ENCODE measurements at regions not wholly inside any gene's neighbourhood (a gene's known extent, or its start where the extent isn't known, plus 50 kb on each side); places are given as distances from the start of the nearest gene placed in this dataset.

GRCh38 chr7:156516791-156517378 lies 123.7 kb upstream of the RNF32 start:
- CTCF ChIA-PET, result interaction anchor here (0.6 kb wide), 1 partner anchor 705 kb away, joined by 8 read pairs; the partner anchor contains the start of gene SHH
- POLR2A ChIA-PET, result no interaction called here
- no peak for DNase-seq (ENCODE audit: extremely low spot score)
- TF ChIP-seq L3MBTL2 (conservative IDR thresholded peaks at IDR 0.05) (no peak), BHLHE40 (IDR thresholded peaks at IDR 0.05; ENCODE audit: borderline replicate concordance) (no peak), SP1 (IDR thresholded peaks at IDR 0.05) (no peak), ELF4 (IDR thresholded peaks at IDR 0.05) (no peak), HDGF (IDR thresholded peaks at IDR 0.05; ENCODE audit: borderline replicate concordance) (no peak), ZNF384 (IDR thresholded peaks at IDR 0.05) (no peak), TARDBP (IDR thresholded peaks at IDR 0.05) (no peak), FOXM1 (IDR thresholded peaks at IDR 0.05; ENCODE audit: borderline replicate concordance) (no peak), CTBP1 (IDR thresholded peaks at IDR 0.05; ENCODE audit: borderline replicate concordance) (no peak), LEF1 (IDR thresholded peaks at IDR 0.05; ENCODE audit: borderline replicate concordance) (no peak)

- POLR2A ChIA-PET, result no interaction called here
- no peak for DNase-seq (ENCODE audit: extremely low spot score)
- TF ChIP-seq NFRKB (IDR thresholded peaks at IDR 0.05) (no peak), FOXM1 (IDR thresholded peaks at IDR 0.05; ENCODE audit: borderline replicate concordance) (no peak), ELF4 (IDR thresholded peaks at IDR 0.05) (no peak), PKNOX1 (IDR thresholded peaks at IDR 0.05) (peak; percentile 88)
- CTCF ChIA-PET, result interaction anchor here (0.6 kb wide), 1 partner anchor 704 kb away, joined by 8 read pairs; the partner anchor contains the start of gene SHH
Measured at GRCh38 chr7:156515911-156516790, 124.4 kb upstream of the RNF32 start.

- TF ChIP-seq SP1 (IDR thresholded peaks at IDR 0.05) (no peak), CTBP1 (IDR thresholded peaks at IDR 0.05; ENCODE audit: borderline replicate concordance) (no peak), HDGF (IDR thresholded peaks at IDR 0.05; ENCODE audit: borderline replicate concordance) (no peak), ZNF384 (IDR thresholded peaks at IDR 0.05) (no peak), SUZ12 (IDR thresholded peaks at IDR 0.05) (no peak), TARDBP (IDR thresholded peaks at IDR 0.05) (no peak), NFRKB (IDR thresholded peaks at IDR 0.05) (no peak), ARNT (IDR thresholded peaks at IDR 0.05) (no peak), LEF1 (IDR thresholded peaks at IDR 0.05; ENCODE audit: borderline replicate concordance) (no peak), FOXM1 (IDR thresholded peaks at IDR 0.05; ENCODE audit: borderline replicate concordance) (no peak), BHLHE40 (IDR thresholded peaks at IDR 0.05; ENCODE audit: borderline replicate concordance) (no peak), PKNOX1 (IDR thresholded peaks at IDR 0.05) (no peak), ELF4 (IDR thresholded peaks at IDR 0.05) (no peak), FOXA1 (IDR thresholded peaks at IDR 0.05) (no peak), FOXK2 (IDR thresholded peaks at IDR 0.05) (no peak), L3MBTL2 (conservative IDR thresholded peaks at IDR 0.05) (no peak)
- POLR2A ChIA-PET, result no interaction called here
- DNase-seq (ENCODE audit: extremely low spot score), result no peak
- CTCF ChIA-PET, result no interaction called here
Measured at GRCh38 chr7:156514851-156515250, 125.7 kb upstream of the RNF32 start.

GRCh38 chr7:156511426-156511825 lies 129.1 kb upstream of the RNF32 start:
- ChIA-PET CTCF (no interaction called here), POLR2A (no interaction called here)
- no peak for DNase-seq (ENCODE audit: extremely low spot score)
- TF ChIP-seq ELF4 (IDR thresholded peaks at IDR 0.05) (no peak), ARNT (IDR thresholded peaks at IDR 0.05) (no peak), TARDBP (IDR thresholded peaks at IDR 0.05) (no peak), SP1 (IDR thresholded peaks at IDR 0.05) (no peak)

GRCh38 chr7:156510966-156511365 lies 129.6 kb upstream of the RNF32 start:
- TF ChIP-seq BHLHE40 (IDR thresholded peaks at IDR 0.05; ENCODE audit: borderline replicate concordance), result no peak
- TF ChIP-seq FOXK2 (IDR thresholded peaks at IDR 0.05), result no peak
- TF ChIP-seq NFRKB (IDR thresholded peaks at IDR 0.05), result no peak
- TF ChIP-seq FOXM1 (IDR thresholded peaks at IDR 0.05; ENCODE audit: borderline replicate concordance), result no peak
- TF ChIP-seq L3MBTL2 (conservative IDR thresholded peaks at IDR 0.05), result no peak
- TF ChIP-seq SP1 (IDR thresholded peaks at IDR 0.05), result no peak
- no peak for TF ChIP-seq TARDBP (IDR thresholded peaks at IDR 0.05)
- TF ChIP-seq LEF1 (IDR thresholded peaks at IDR 0.05; ENCODE audit: borderline replicate concordance), result no peak
- TF ChIP-seq PKNOX1 (IDR thresholded peaks at IDR 0.05), result no peak
- TF ChIP-seq ARNT (IDR thresholded peaks at IDR 0.05), result no peak
- TF ChIP-seq ELF4 (IDR thresholded peaks at IDR 0.05), result no peak
- TF ChIP-seq SUZ12 (IDR thresholded peaks at IDR 0.05), result no peak
- TF ChIP-seq CTBP1 (IDR thresholded peaks at IDR 0.05; ENCODE audit: borderline replicate concordance), result no peak
- TF ChIP-seq ZNF384 (IDR thresholded peaks at IDR 0.05), result no peak
- TF ChIP-seq HDGF (IDR thresholded peaks at IDR 0.05; ENCODE audit: borderline replicate concordance), result no peak
- TF ChIP-seq FOXA1 (IDR thresholded peaks at IDR 0.05), result no peak
- DNase-seq (ENCODE audit: extremely low spot score), result no peak
- ChIA-PET CTCF (no interaction called here), POLR2A (no interaction called here)

- POLR2A ChIA-PET, result no interaction called here
- TF ChIP-seq ZNF384 (IDR thresholded peaks at IDR 0.05) (no peak), BHLHE40 (IDR thresholded peaks at IDR 0.05; ENCODE audit: borderline replicate concordance) (no peak), CTBP1 (IDR thresholded peaks at IDR 0.05; ENCODE audit: borderline replicate concordance) (no peak), ARNT (IDR thresholded peaks at IDR 0.05) (no peak), L3MBTL2 (conservative IDR thresholded peaks at IDR 0.05) (no peak), FOXA1 (IDR thresholded peaks at IDR 0.05) (no peak)
- CTCF ChIA-PET, result no interaction called here
- DNase-seq (ENCODE audit: extremely low spot score), result no peak
Measured at GRCh38 chr7:156509216-156509615, 131.4 kb upstream of the RNF32 start.
